GM19240 (cell line): ENCODE measurements at regions not wholly inside any gene's neighbourhood (a gene's known extent, or its start where the extent isn't known, plus 50 kb on each side); places are given as distances from the start of the nearest gene placed in this dataset.

Experiments
- DNase-seq: peaks from one replicate; pipeline ENCODE4 v3.0.0; 2011; ENCODE audit warnings: low spot score; ENCODE audit not compliant: insufficient read length

GRCh38 chr5:120219988-120220387 is 244.1 kb upstream of the PRR16 start:
- no peak for DNase-seq

GRCh38 chr5:120225524-120225923 is 238.6 kb upstream of the PRR16 start:
- no peak for DNase-seq

- DNase-seq, result no peak
These were observed 235.7 kb upstream of the PRR16 start for GRCh38 chr5:120228262-120229031.

GRCh38 chr5:120229036-120229435 is 235.1 kb upstream of the PRR16 start:
- no peak for DNase-seq

- no peak for DNase-seq
These were observed 232.5 kb upstream of the PRR16 start for GRCh38 chr5:120231563-120231962.

- no peak for DNase-seq
These were observed 227.7 kb upstream of the PRR16 start for GRCh38 chr5:120236360-120236759.

- no peak for DNase-seq
These were observed 225.0 kb upstream of the PRR16 start for GRCh38 chr5:120239086-120239485.

- DNase-seq, result no peak
These were observed 223.4 kb upstream of the PRR16 start for GRCh38 chr5:120240706-120241105.

GRCh38 chr5:120241400-120241799 is 222.7 kb upstream of the PRR16 start:
- DNase-seq, result no peak

- no peak for DNase-seq
These were observed 212.2 kb upstream of the PRR16 start for GRCh38 chr5:120251898-120252297.

- DNase-seq, result no peak
These were observed 211.3 kb upstream of the PRR16 start for GRCh38 chr5:120252839-120253238.

GRCh38 chr5:120254385-120254784 is 209.7 kb upstream of the PRR16 start:
- no peak for DNase-seq

- no peak for DNase-seq
These were observed 208.9 kb upstream of the PRR16 start for GRCh38 chr5:120255214-120255613.

GRCh38 chr5:120256376-120256775 is 207.7 kb upstream of the PRR16 start:
- no peak for DNase-seq

- no peak for DNase-seq
These were observed 206.6 kb upstream of the PRR16 start for GRCh38 chr5:120257358-120257971.

- no peak for DNase-seq
These were observed 206.0 kb upstream of the PRR16 start for GRCh38 chr5:120258123-120258522.

- no peak for DNase-seq
These were observed 203.4 kb upstream of the PRR16 start for GRCh38 chr5:120260651-120261050.

- DNase-seq, result no peak
These were observed 193.6 kb upstream of the PRR16 start for GRCh38 chr5:120270498-120270897.

GRCh38 chr5:120293796-120294195 is 170.3 kb upstream of the PRR16 start:
- no peak for DNase-seq

GRCh38 chr5:120297616-120298015 is 166.5 kb upstream of the PRR16 start:
- no peak for DNase-seq

GRCh38 chr5:120298981-120299380 is 165.1 kb upstream of the PRR16 start:
- DNase-seq, result no peak

GRCh38 chr5:120304663-120305062 is 159.4 kb upstream of the PRR16 start:
- DNase-seq, result no peak

GRCh38 chr5:120306303-120306702 is 157.8 kb upstream of the PRR16 start:
- no peak for DNase-seq
